ENCODE measurements at regions not wholly inside any gene's neighbourhood (a gene's known extent, or its start where the extent isn't known, plus 50 kb on each side); places are given as distances from the start of the nearest gene placed in this dataset.
"Not testable (repeated sequence)": the region's sequence is repeated elsewhere in the genome, so short reads cannot be mapped to it uniquely, and the experiment has no call there.

DNA sequence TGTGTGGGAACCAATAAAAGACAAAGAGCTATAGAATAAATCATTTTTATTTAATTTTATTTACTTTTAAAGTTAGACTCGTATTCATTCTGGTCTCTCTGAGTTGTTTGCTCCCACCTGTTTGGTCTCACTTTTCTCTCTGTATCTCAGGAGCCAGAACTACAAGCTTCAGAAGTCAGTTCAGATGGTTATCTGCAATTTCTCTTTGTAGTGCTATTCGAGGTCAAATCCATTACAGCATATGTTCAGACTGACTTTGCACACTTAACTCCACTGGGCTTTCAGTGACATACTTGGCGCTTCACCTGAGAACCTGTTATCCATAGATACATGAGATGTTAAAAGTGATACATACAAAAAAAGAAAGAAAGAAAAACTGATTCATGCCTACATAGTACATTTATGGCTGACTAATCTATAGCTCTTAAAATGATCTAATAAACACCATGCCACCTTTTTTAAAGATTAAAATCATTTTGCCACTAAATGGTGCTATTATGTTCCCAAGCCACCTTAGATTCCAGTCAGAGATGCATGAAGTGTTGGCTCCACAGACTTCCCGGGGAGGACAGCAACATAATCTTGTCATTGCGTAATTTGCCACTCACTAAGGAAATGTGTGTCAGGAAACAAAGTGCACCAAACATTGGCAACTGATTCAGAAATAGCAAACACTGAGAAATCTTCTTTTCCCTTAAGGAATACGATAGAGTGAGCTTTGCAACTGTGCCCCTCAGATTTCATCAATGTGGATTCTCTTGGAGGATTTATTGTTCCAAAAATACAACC lies 396.7 kb downstream of the HACE1 start:
- Histone ChIP-seq H3K9ac (ENCODE audit: insufficient read length, low read depth) (no peak overlapping the region), H3K27me3 (ENCODE audit: insufficient read depth, insufficient read length) (no peaks in the 10 kb centered on the region), H3K4me3 (ENCODE audit: insufficient read length, low read depth) (no peak overlapping the region), H3K4me1 (ENCODE audit: insufficient read depth, insufficient read length) (no peaks in the 10 kb centered on the region), H3K9me3 (ENCODE audit: insufficient read depth, low read length) (no peaks in the 10 kb centered on the region), H3K36me3 (ENCODE audit: insufficient read depth, insufficient read length, low read length) (no peaks in the 10 kb centered on the region)
- no peak for DNase-seq (ENCODE audit: low read depth, low spot score)
- no peak for TF ChIP-seq ZNF274 (IDR thresholded peaks at IDR 0.05; ENCODE audit: low read depth, low read length)
- TF ChIP-seq YY1 (IDR thresholded peaks at IDR 0.05; ENCODE audit: insufficient read depth, insufficient read length), result no peak
- TF ChIP-seq SUZ12 (IDR thresholded peaks at IDR 0.05; ENCODE audit: extremely low read depth, insufficient read depth, insufficient read length), result no peak

DNA sequence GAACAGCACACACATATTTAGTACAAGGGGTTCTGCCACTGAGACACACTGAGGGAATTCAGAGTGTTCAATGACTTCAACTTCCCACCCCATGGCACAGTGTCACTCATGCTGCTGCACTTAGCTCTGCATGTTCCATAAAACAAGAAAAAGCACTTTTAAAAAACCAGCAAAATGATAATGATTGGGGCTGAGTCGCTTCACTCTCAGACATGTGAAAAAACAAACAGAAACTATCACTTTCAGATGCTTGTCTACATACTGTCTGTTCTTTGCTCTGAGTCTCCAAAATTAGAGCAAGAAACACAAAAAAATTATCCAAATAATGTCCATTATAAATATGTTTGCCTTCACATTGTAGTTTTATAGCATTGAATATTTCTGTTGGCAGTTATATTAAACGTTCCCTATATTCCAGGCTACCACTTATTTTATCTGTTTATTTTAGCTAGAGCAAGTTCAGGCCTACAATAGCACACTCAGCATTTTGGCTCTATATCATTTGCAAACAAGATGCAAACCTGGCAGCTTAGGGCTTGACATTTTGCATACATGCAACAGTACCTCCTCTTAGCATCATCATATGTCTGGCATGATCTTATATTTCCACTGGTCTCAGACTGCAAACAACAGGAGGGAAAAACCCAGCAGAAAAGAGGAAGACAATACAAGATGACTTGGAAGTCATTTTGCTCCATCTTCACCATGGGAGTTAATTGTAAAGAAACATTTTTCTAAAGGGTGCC lies 398.8 kb downstream of the HACE1 start:
- no peaks in the 10 kb centered on the region for H3K4me1 ChIP-seq (ENCODE audit: insufficient read depth, insufficient read length)
- no peak overlapping the region for H3K9ac ChIP-seq (ENCODE audit: insufficient read length, low read depth)
- no peak overlapping the region for H3K4me3 ChIP-seq (ENCODE audit: insufficient read length, low read depth)
- no peaks in the 10 kb centered on the region for H3K36me3 ChIP-seq (ENCODE audit: insufficient read depth, insufficient read length, low read length)
- H3K27me3 ChIP-seq (ENCODE audit: insufficient read depth, insufficient read length), result no peaks in the 10 kb centered on the region
- DNase-seq (ENCODE audit: low read depth, low spot score), result no peak
- TF ChIP-seq SUZ12 (IDR thresholded peaks at IDR 0.05; ENCODE audit: extremely low read depth, insufficient read depth, insufficient read length) (no peak), ZNF274 (IDR thresholded peaks at IDR 0.05; ENCODE audit: low read depth, low read length) (no peak), YY1 (IDR thresholded peaks at IDR 0.05; ENCODE audit: insufficient read depth, insufficient read length) (no peak)
- no peaks in the 10 kb centered on the region for H3K9me3 ChIP-seq (ENCODE audit: insufficient read depth, low read length)

DNA sequence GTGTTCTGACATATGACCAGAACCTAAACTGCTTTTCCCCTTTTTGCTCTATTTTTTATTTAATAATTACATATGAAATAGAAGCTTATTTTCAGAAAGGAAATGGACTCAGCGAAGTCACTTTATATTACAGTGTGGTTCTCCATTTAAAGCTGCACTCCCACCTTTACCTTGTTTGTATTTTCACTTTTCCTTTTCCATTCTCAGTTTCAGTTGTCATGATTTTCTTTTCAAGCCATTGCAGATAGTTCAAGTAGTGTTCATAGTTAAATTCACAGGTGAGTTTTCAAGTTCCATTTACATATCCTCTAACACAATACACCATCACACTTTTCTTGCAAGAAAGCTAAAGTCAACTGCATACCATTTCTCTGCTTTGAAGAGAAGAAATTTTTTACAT lies 400.2 kb downstream of the HACE1 start:
- Histone ChIP-seq H3K9me3 (ENCODE audit: insufficient read depth, low read length) (no peaks in the 10 kb centered on the region), H3K4me1 (ENCODE audit: insufficient read depth, insufficient read length) (no peaks in the 10 kb centered on the region), H3K9ac (ENCODE audit: insufficient read length, low read depth) (no peak overlapping the region), H3K36me3 (ENCODE audit: insufficient read depth, insufficient read length, low read length) (no peaks in the 10 kb centered on the region), H3K27me3 (ENCODE audit: insufficient read depth, insufficient read length) (no peaks in the 10 kb centered on the region), H3K4me3 (ENCODE audit: insufficient read length, low read depth) (no peak overlapping the region)
- TF ChIP-seq SUZ12 (IDR thresholded peaks at IDR 0.05; ENCODE audit: extremely low read depth, insufficient read depth, insufficient read length) (no peak), ZNF274 (IDR thresholded peaks at IDR 0.05; ENCODE audit: low read depth, low read length) (no peak), YY1 (IDR thresholded peaks at IDR 0.05; ENCODE audit: insufficient read depth, insufficient read length) (no peak)
- DNase-seq (ENCODE audit: low read depth, low spot score), result no peak

DNA sequence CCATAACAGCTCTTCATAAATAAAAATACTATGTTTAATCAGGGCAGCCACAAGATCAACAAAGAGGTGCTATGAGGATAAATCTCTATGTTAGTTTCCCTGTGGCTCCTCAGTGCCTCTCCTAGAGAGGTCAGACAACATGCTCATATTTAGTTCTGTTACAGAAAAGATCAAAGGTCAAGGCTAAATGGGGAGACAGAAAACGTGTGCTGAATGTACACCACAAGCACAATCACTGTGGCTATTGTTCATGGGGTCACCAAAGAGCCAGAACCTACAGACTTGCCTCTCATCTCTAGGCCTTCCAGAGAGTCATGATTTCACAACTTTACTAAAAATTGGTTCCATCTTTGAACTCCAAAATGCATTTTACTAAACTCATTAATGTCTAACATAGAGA lies 409.8 kb downstream of the HACE1 start:
- no peak overlapping the region for H3K4me3 ChIP-seq (ENCODE audit: insufficient read length, low read depth)
- H3K4me1 ChIP-seq (ENCODE audit: insufficient read depth, insufficient read length), result no peaks in the 10 kb centered on the region
- H3K27me3 ChIP-seq (ENCODE audit: insufficient read depth, insufficient read length), result no peaks in the 10 kb centered on the region
- H3K9me3 ChIP-seq (ENCODE audit: insufficient read depth, low read length), result no peaks in the 10 kb centered on the region
- no peak for DNase-seq (ENCODE audit: low read depth, low spot score)
- no peaks in the 10 kb centered on the region for H3K36me3 ChIP-seq (ENCODE audit: insufficient read depth, insufficient read length, low read length)
- no peak for TF ChIP-seq YY1 (IDR thresholded peaks at IDR 0.05; ENCODE audit: insufficient read depth, insufficient read length)
- no peak for TF ChIP-seq ZNF274 (IDR thresholded peaks at IDR 0.05; ENCODE audit: low read depth, low read length)
- no peak overlapping the region for H3K9ac ChIP-seq (ENCODE audit: insufficient read length, low read depth)

DNA sequence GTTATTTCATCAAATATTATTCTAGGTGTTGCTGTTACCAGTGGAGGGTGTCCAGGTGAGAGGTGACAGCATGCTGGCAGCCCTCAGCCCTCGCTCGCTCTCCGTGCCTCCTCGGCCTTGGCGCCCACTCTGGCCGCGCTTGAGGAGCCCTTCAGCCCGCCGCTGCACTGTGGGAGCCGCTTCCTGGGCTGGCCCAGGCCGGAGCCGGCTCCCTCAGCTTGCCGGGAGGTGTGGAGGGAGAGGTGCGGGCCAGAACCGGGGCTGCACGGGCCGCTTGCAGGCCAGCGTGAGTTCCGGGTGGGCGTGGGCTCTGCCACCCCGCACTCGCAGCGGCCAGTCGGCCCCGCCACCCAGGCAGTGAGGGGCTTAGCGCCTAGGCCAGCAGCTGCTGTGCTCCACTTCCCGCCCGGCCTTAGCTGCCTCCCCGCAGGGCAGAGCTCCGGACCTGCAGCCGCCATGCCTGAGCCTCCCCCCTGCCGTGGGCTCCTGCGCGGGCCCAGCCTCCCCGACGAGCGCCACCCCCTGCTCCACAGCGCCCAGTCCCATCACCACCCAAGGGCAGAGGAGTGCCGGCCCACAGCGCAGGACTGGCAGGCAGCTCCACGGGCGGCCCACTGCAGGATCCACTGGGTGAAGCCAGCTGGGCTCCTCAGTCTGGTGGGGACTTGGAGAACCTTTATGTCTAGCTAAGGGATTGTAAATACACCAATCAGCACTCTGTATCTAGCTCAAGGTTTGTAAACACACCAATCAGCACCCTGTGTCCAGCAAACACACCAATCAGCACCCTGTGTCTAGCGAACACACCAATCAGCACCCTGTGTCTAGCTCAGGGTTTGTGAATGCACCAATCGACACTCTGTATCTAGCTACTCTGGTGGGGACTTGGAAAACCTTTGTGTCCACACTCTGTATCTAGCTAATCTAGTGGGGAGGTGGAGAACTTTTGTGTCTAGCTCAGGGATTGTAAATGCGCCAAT lies 413.3 kb downstream of the HACE1 start:
- not testable (repeated sequence) for H3K4me1 ChIP-seq (ENCODE audit: insufficient read depth, insufficient read length); H3K9me3 ChIP-seq (ENCODE audit: insufficient read depth, low read length); H3K9ac ChIP-seq (ENCODE audit: insufficient read length, low read depth); DNase-seq (ENCODE audit: low read depth, low spot score); H3K4me3 ChIP-seq (ENCODE audit: insufficient read length, low read depth); H3K27me3 ChIP-seq (ENCODE audit: insufficient read depth, insufficient read length); H3K36me3 ChIP-seq (ENCODE audit: insufficient read depth, insufficient read length, low read length)

DNA sequence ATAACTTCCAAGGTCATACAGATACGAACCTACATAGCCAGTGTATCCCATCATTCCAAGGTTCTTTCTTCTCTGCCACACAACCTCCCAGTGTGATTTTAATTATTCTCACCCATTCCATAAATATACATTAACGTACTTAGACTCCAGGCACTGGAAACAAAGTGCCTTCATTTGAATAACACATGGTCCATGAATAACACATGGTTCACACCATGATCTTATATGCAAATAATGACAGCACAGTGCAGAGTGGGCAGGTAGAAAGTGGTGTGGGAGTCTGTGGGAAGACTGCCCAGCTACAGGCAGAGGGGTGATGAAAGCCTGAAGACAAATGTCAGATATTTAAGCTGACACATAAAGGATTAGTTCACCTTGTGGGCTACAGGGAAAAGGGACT lies 425.2 kb downstream of the HACE1 start:
- Histone ChIP-seq H3K36me3 (ENCODE audit: insufficient read depth, insufficient read length, low read length) (no peaks in the 10 kb centered on the region), H3K9ac (ENCODE audit: insufficient read length, low read depth) (no peak overlapping the region), H3K4me3 (ENCODE audit: insufficient read length, low read depth) (no peak overlapping the region), H3K4me1 (ENCODE audit: insufficient read depth, insufficient read length) (no peaks in the 10 kb centered on the region), H3K9me3 (ENCODE audit: insufficient read depth, low read length) (no peaks in the 10 kb centered on the region), H3K27me3 (ENCODE audit: insufficient read depth, insufficient read length) (no peaks in the 10 kb centered on the region)
- no peak for DNase-seq (ENCODE audit: low read depth, low spot score)
- TF ChIP-seq YY1 (IDR thresholded peaks at IDR 0.05; ENCODE audit: insufficient read depth, insufficient read length) (no peak), SUZ12 (IDR thresholded peaks at IDR 0.05; ENCODE audit: extremely low read depth, insufficient read depth, insufficient read length) (no peak), ZNF274 (IDR thresholded peaks at IDR 0.05; ENCODE audit: low read depth, low read length) (no peak)

DNA sequence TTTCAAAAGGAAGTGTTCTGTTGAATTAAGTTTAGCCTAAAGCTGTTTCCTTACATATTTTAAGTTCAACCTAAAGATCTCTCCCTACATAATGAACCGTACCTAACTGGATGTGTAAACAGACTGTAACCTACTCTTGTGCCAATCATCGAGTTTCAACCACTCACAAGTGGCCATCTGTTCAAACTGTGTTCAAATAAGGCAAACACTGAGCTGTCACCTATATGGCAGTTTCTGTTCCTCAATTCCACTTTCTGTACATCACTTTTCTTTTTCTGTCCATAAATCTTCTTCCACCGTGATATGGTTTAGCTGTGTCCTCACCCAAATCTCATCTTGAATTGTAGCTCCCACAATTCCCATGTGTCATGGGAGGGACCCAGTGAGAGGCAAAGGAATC lies 428.6 kb downstream of the HACE1 start:
- Histone ChIP-seq H3K9ac (ENCODE audit: insufficient read length, low read depth) (no peak overlapping the region), H3K36me3 (ENCODE audit: insufficient read depth, insufficient read length, low read length) (no peaks in the 10 kb centered on the region), H3K9me3 (ENCODE audit: insufficient read depth, low read length) (peaks cover 8% of the 10 kb centered on the region; the same call in 1 of the 2 replicates), H3K4me3 (ENCODE audit: insufficient read length, low read depth) (no peak overlapping the region), H3K4me1 (ENCODE audit: insufficient read depth, insufficient read length) (no peaks in the 10 kb centered on the region), H3K27me3 (ENCODE audit: insufficient read depth, insufficient read length) (no peaks in the 10 kb centered on the region)
- no peak for DNase-seq (ENCODE audit: low read depth, low spot score)
- TF ChIP-seq YY1 (IDR thresholded peaks at IDR 0.05; ENCODE audit: insufficient read depth, insufficient read length) (no peak), SUZ12 (IDR thresholded peaks at IDR 0.05; ENCODE audit: extremely low read depth, insufficient read depth, insufficient read length) (no peak), ZNF274 (IDR thresholded peaks at IDR 0.05; ENCODE audit: low read depth, low read length) (no peak)
